ENCODE measurements at regions not wholly inside any gene's neighbourhood (a gene's known extent, or its start where the extent isn't known, plus 50 kb on each side); places are given as distances from the start of the nearest gene placed in this dataset.
"Not testable (repeated sequence)": the region's sequence is repeated elsewhere in the genome, so short reads cannot be mapped to it uniquely, and the experiment has no call there.

GRCh38 chr6:115554060-115554459, 506.6 kb downstream of the FRK start:
- no peaks in the 10 kb centered on the region for H3K4me1 Mint-ChIP-seq
- DNase-seq (ENCODE audit: low spot score in 2 of 2) (no peak), ATAC-seq (replicated peaks; ENCODE audit: extremely low read depth, poor library complexity, severe bottlenecking) (no peak)
- H3K9me3 Mint-ChIP-seq, result peaks cover 4% of the 10 kb centered on the region
- no peak overlapping the region for H3K4me3 Mint-ChIP-seq
- H3K36me3 Mint-ChIP-seq (ENCODE audit: insufficient read depth), result no peaks in the 10 kb centered on the region
- H3K27me3 Mint-ChIP-seq, result no peaks in the 10 kb centered on the region
- no peak overlapping the region for H3K27ac Mint-ChIP-seq (ENCODE audit: low read depth)

- ATAC-seq (replicated peaks; ENCODE audit: extremely low read depth, poor library complexity, severe bottlenecking), result no peak
- no peak for DNase-seq (ENCODE audit: low spot score in 2 of 2)
- Mint-ChIP-seq H3K27me3 (no peaks in the 10 kb centered on the region), H3K4me1 (no peaks in the 10 kb centered on the region), H3K9me3 (peaks cover 4% of the 10 kb centered on the region), H3K36me3 (ENCODE audit: insufficient read depth) (no peaks in the 10 kb centered on the region), H3K27ac (ENCODE audit: low read depth) (no peak overlapping the region), H3K4me3 (no peak overlapping the region)
Observed at GRCh38 chr6:115551527-115551926, 509.2 kb downstream of the FRK start.

GRCh38 chr6:115545672-115545986, 515.1 kb downstream of the FRK start:
- no peak for ATAC-seq (replicated peaks; ENCODE audit: extremely low read depth, poor library complexity, severe bottlenecking)
- no peak for DNase-seq (ENCODE audit: low spot score in 2 of 2)
- Mint-ChIP-seq H3K36me3 (ENCODE audit: insufficient read depth) (no peaks in the 10 kb centered on the region), H3K27me3 (no peaks in the 10 kb centered on the region), H3K4me3 (no peak overlapping the region), H3K4me1 (no peaks in the 10 kb centered on the region), H3K27ac (ENCODE audit: low read depth) (no peak overlapping the region), H3K9me3 (peaks cover 7% of the 10 kb centered on the region)

GRCh38 chr6:115544765-115545671, 515.7 kb downstream of the FRK start:
- H3K36me3 Mint-ChIP-seq (ENCODE audit: insufficient read depth), result no peaks in the 10 kb centered on the region
- ATAC-seq (replicated peaks; ENCODE audit: extremely low read depth, poor library complexity, severe bottlenecking) (no peak), DNase-seq (ENCODE audit: low spot score in 2 of 2) (no peak)
- H3K4me1 Mint-ChIP-seq, result no peaks in the 10 kb centered on the region
- H3K4me3 Mint-ChIP-seq, result no peak overlapping the region
- H3K27ac Mint-ChIP-seq (ENCODE audit: low read depth), result no peak overlapping the region
- no peaks in the 10 kb centered on the region for H3K27me3 Mint-ChIP-seq
- H3K9me3 Mint-ChIP-seq, result peaks cover 6% of the 10 kb centered on the region

GRCh38 chr6:115540077-115540869, 520.4 kb downstream of the FRK start:
- Mint-ChIP-seq H3K4me1 (no peaks in the 10 kb centered on the region), H3K36me3 (ENCODE audit: insufficient read depth) (no peaks in the 10 kb centered on the region)

GRCh38 chr6:115539531-115539930, 521.2 kb downstream of the FRK start:
- Mint-ChIP-seq H3K36me3 (ENCODE audit: insufficient read depth) (no peaks in the 10 kb centered on the region), H3K9me3 (peaks cover 18% of the 10 kb centered on the region)

More at GRCh38 chr6:115540077-115540869, 520.4 kb downstream of the FRK start:
- DNase-seq (ENCODE audit: low spot score in 2 of 2) (no peak), ATAC-seq (replicated peaks; ENCODE audit: extremely low read depth, poor library complexity, severe bottlenecking) (no peak)
- Mint-ChIP-seq H3K27me3 (no peaks in the 10 kb centered on the region), H3K27ac (ENCODE audit: low read depth) (no peak overlapping the region), H3K9me3 (peaks cover 11% of the 10 kb centered on the region), H3K4me3 (no peak overlapping the region)

GRCh38 chr6:115524821-115525220, 535.9 kb downstream of the FRK start:
- Mint-ChIP-seq H3K4me1 (no peaks in the 10 kb centered on the region), H3K27me3 (no peaks in the 10 kb centered on the region), H3K27ac (ENCODE audit: low read depth) (no peak overlapping the region), H3K36me3 (ENCODE audit: insufficient read depth) (no peaks in the 10 kb centered on the region), H3K9me3 (peaks cover 40% of the 10 kb centered on the region), H3K4me3 (no peak overlapping the region)
- ATAC-seq (replicated peaks; ENCODE audit: extremely low read depth, poor library complexity, severe bottlenecking), result no peak
- DNase-seq (ENCODE audit: low spot score in 2 of 2), result no peak

More at GRCh38 chr6:115539531-115539930, 521.2 kb downstream of the FRK start:
- Mint-ChIP-seq H3K27me3 (no peaks in the 10 kb centered on the region), H3K27ac (ENCODE audit: low read depth) (no peak overlapping the region), H3K4me3 (no peak overlapping the region), H3K4me1 (no peaks in the 10 kb centered on the region)
- DNase-seq (ENCODE audit: low spot score in 2 of 2) (no peak), ATAC-seq (replicated peaks; ENCODE audit: extremely low read depth, poor library complexity, severe bottlenecking) (no peak)

- H3K9me3 Mint-ChIP-seq, result peaks cover 47% of the 10 kb centered on the region
- H3K4me3 Mint-ChIP-seq; H3K4me1 Mint-ChIP-seq; H3K27me3 Mint-ChIP-seq; H3K27ac Mint-ChIP-seq (ENCODE audit: low read depth); ATAC-seq (replicated peaks; ENCODE audit: extremely low read depth, poor library complexity, severe bottlenecking); DNase-seq (ENCODE audit: low spot score in 2 of 2); H3K36me3 Mint-ChIP-seq (ENCODE audit: insufficient read depth): not testable (repeated sequence)
Observed at GRCh38 chr6:115521747-115522146, 538.9 kb downstream of the FRK start.

GRCh38 chr6:115514656-115515055, 546.0 kb downstream of the FRK start:
- H3K27me3 Mint-ChIP-seq, result no peaks in the 10 kb centered on the region
- no peak overlapping the region for H3K27ac Mint-ChIP-seq (ENCODE audit: low read depth)
- H3K36me3 Mint-ChIP-seq (ENCODE audit: insufficient read depth), result no peaks in the 10 kb centered on the region
- no peak overlapping the region for H3K4me3 Mint-ChIP-seq
- peaks cover 41% of the 10 kb centered on the region for H3K9me3 Mint-ChIP-seq
- ATAC-seq (replicated peaks; ENCODE audit: extremely low read depth, poor library complexity, severe bottlenecking), result no peak
- DNase-seq (ENCODE audit: low spot score in 2 of 2), result no peak
- no peaks in the 10 kb centered on the region for H3K4me1 Mint-ChIP-seq

- no peak overlapping the region for H3K27ac Mint-ChIP-seq (ENCODE audit: low read depth)
Observed at GRCh38 chr6:115512923-115513322, 547.8 kb downstream of the FRK start.

GRCh38 chr6:115511771-115512170, 548.9 kb downstream of the FRK start:
- Mint-ChIP-seq H3K27ac (ENCODE audit: low read depth) (no peak overlapping the region), H3K36me3 (ENCODE audit: insufficient read depth) (no peaks in the 10 kb centered on the region), H3K4me1 (no peaks in the 10 kb centered on the region), H3K27me3 (no peaks in the 10 kb centered on the region), H3K9me3 (peaks cover 25% of the 10 kb centered on the region), H3K4me3 (no peak overlapping the region)
- ATAC-seq (replicated peaks; ENCODE audit: extremely low read depth, poor library complexity, severe bottlenecking) (no peak), DNase-seq (ENCODE audit: low spot score in 2 of 2) (no peak)

More at GRCh38 chr6:115512923-115513322, 547.8 kb downstream of the FRK start:
- Mint-ChIP-seq H3K4me3 (no peak overlapping the region), H3K27me3 (no peaks in the 10 kb centered on the region), H3K4me1 (no peaks in the 10 kb centered on the region), H3K9me3 (peaks cover 33% of the 10 kb centered on the region), H3K36me3 (ENCODE audit: insufficient read depth) (no peaks in the 10 kb centered on the region)
- ATAC-seq (replicated peaks; ENCODE audit: extremely low read depth, poor library complexity, severe bottlenecking) (no peak), DNase-seq (ENCODE audit: low spot score in 2 of 2) (no peak)

GRCh38 chr6:115502432-115502831, 558.3 kb downstream of the FRK start:
- not testable (repeated sequence) for DNase-seq (ENCODE audit: low spot score in 2 of 2); H3K4me1 Mint-ChIP-seq; ATAC-seq (replicated peaks; ENCODE audit: extremely low read depth, poor library complexity, severe bottlenecking); H3K27me3 Mint-ChIP-seq; H3K36me3 Mint-ChIP-seq (ENCODE audit: insufficient read depth); H3K27ac Mint-ChIP-seq (ENCODE audit: low read depth); H3K4me3 Mint-ChIP-seq; H3K9me3 Mint-ChIP-seq

GRCh38 chr6:115495184-115495583, 565.5 kb downstream of the FRK start:
- H3K27me3 Mint-ChIP-seq, result no peaks in the 10 kb centered on the region
- H3K36me3 Mint-ChIP-seq (ENCODE audit: insufficient read depth), result no peaks in the 10 kb centered on the region
- no peak overlapping the region for H3K4me3 Mint-ChIP-seq
- H3K9me3 Mint-ChIP-seq, result peaks cover 8% of the 10 kb centered on the region
- no peak overlapping the region for H3K27ac Mint-ChIP-seq (ENCODE audit: low read depth)
- DNase-seq (ENCODE audit: low spot score in 2 of 2), result no peak
- no peak for ATAC-seq (replicated peaks; ENCODE audit: extremely low read depth, poor library complexity, severe bottlenecking)
- no peaks in the 10 kb centered on the region for H3K4me1 Mint-ChIP-seq

Data from central memory CD8-positive, alpha-beta T cell (primary cell).